ENCODE measurements at regions not wholly inside any gene's neighbourhood (a gene's known extent, or its start where the extent isn't known, plus 50 kb on each side); places are given as distances from the start of the nearest gene placed in this dataset.

DNA sequence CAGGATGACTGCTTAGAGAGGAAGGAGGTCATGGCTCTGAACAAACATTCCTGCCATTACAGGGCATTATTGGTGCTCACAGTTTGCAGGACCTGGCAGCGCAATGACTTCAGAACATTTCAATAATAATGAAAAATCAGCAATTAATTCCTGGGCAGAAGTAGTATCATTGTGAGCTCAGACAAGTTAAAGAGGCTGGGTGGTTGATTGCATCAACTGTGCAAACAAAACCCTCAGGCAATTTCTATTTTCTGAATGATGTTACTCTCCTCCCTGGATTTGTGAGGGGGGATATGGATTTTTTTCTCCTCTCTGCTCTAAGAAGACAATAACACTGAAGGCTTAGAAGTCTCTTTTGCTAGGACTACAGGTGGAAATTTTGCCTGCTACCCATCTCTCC is 168.1 kb upstream of the TACR1 start:
- H3K4me3 Mint-ChIP-seq (ENCODE audit: unreplicated experiment) = no peak overlapping the region
- no peak for DNase-seq
- no peak overlapping the region for H3K27ac Mint-ChIP-seq (ENCODE audit: unreplicated experiment)
- TF ChIP-seq, protein P1, sequence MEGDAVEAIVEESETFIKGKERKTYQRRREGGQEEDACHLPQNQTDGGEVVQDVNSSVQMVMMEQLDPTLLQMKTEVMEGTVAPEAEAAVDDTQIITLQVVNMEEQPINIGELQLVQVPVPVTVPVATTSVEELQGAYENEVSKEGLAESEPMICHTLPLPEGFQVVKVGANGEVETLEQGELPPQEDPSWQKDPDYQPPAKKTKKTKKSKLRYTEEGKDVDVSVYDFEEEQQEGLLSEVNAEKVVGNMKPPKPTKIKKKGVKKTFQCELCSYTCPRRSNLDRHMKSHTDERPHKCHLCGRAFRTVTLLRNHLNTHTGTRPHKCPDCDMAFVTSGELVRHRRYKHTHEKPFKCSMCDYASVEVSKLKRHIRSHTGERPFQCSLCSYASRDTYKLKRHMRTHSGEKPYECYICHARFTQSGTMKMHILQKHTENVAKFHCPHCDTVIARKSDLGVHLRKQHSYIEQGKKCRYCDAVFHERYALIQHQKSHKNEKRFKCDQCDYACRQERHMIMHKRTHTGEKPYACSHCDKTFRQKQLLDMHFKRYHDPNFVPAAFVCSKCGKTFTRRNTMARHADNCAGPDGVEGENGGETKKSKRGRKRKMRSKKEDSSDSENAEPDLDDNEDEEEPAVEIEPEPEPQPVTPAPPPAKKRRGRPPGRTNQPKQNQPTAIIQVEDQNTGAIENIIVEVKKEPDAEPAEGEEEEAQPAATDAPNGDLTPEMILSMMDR (IDR thresholded peaks at IDR 0.05; ENCODE audit: partially characterized antibody, unreplicated experiment) = no peak
- H3K9me3 Mint-ChIP-seq (ENCODE audit: unreplicated experiment) = no peaks in the 10 kb centered on the region
- H3K27me3 Mint-ChIP-seq (ENCODE audit: unreplicated experiment) = no peaks in the 10 kb centered on the region
- no peaks in the 10 kb centered on the region for H3K4me1 Mint-ChIP-seq (ENCODE audit: low read depth, unreplicated experiment)
- peaks cover 5% of the 10 kb centered on the region for H3K36me3 Mint-ChIP-seq (ENCODE audit: unreplicated experiment)

DNA sequence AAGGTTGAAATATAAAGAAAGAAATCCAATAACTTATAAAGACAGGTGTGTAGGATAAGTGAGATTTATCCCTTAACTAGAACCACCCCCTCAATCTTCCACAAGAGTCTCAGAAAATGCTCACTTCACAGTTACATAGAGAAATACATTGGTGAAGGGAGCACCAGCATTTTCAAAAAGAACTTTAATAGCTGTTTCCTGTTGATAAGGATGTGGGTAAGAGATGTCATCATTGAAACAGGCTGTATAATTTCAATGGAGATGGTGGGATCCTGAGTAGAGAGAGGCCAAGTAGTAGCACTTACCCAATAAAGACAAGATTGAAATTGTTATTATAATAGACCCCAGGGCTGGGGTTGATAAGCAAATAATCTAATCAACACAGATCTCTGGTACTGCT is 162.2 kb upstream of the TACR1 start:
- TF ChIP-seq, protein P1 (IDR thresholded peaks at IDR 0.05; ENCODE audit: partially characterized antibody, unreplicated experiment) = no peak
- H3K9me3 Mint-ChIP-seq (ENCODE audit: unreplicated experiment) = no peaks in the 10 kb centered on the region
- no peak for DNase-seq
- H3K4me1 Mint-ChIP-seq (ENCODE audit: low read depth, unreplicated experiment) = no peaks in the 10 kb centered on the region
- no peaks in the 10 kb centered on the region for H3K36me3 Mint-ChIP-seq (ENCODE audit: unreplicated experiment)
- H3K4me3 Mint-ChIP-seq (ENCODE audit: unreplicated experiment) = no peak overlapping the region
- H3K27ac Mint-ChIP-seq (ENCODE audit: unreplicated experiment) = no peak overlapping the region
- no peaks in the 10 kb centered on the region for H3K27me3 Mint-ChIP-seq (ENCODE audit: unreplicated experiment)

DNA sequence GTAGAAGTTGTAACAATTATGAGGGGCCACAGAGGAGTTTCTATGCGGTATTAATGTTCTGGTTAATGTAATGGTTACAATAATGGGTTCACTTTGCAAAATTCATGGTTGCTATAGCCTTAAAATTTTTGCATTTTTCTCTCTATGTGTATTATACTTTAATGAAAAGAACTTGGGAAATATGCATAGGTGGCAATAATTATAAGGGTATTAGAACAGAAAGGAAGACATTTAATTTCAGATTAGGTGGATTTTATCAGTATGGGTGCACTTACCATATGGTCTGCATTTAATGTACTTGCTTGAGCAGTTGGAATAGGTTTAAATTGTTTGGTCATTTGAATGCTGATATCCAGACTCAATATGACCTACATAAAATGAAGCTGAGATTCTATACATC is 161.6 kb upstream of the TACR1 start:
- Mint-ChIP-seq H3K9me3 (ENCODE audit: unreplicated experiment) (no peaks in the 10 kb centered on the region), H3K4me3 (ENCODE audit: unreplicated experiment) (no peak overlapping the region)

DNA sequence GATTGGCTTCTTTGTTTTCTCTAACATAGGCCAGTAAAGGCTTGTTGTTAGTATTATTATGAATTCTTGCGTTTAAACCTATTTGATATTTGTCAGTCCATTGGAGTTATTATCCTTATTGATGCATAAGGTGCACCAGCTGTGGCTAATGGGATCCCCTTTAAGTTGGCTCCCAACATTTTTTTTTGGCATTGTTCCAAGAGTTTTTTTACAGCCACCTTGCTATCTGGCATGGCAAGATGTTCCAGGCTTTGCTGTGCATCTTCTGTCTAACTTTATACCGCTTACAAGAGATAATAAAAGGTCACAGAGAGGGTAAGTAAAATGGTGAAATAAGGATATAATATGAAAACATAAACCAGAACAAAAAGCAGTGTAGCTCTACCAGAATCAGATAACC is 157.5 kb upstream of the TACR1 start:
- Mint-ChIP-seq H3K27me3 (ENCODE audit: unreplicated experiment) (no peaks in the 10 kb centered on the region), H3K36me3 (ENCODE audit: unreplicated experiment) (no peaks in the 10 kb centered on the region), H3K27ac (ENCODE audit: unreplicated experiment) (no peak overlapping the region), H3K4me1 (ENCODE audit: low read depth, unreplicated experiment) (peaks cover 2% of the 10 kb centered on the region), H3K4me3 (ENCODE audit: unreplicated experiment) (no peak overlapping the region), H3K9me3 (ENCODE audit: unreplicated experiment) (no peaks in the 10 kb centered on the region)
- DNase-seq = no peak
- TF ChIP-seq, protein P1 (IDR thresholded peaks at IDR 0.05; ENCODE audit: partially characterized antibody, unreplicated experiment) = no peak

More for the DNA sequence above, 161.6 kb upstream of the TACR1 start:
- no peak overlapping the region for H3K27ac Mint-ChIP-seq (ENCODE audit: unreplicated experiment)
- no peak for DNase-seq
- no peaks in the 10 kb centered on the region for H3K27me3 Mint-ChIP-seq (ENCODE audit: unreplicated experiment)
- H3K36me3 Mint-ChIP-seq (ENCODE audit: unreplicated experiment) = no peaks in the 10 kb centered on the region
- TF ChIP-seq, protein P1 (IDR thresholded peaks at IDR 0.05; ENCODE audit: partially characterized antibody, unreplicated experiment) = no peak
- no peaks in the 10 kb centered on the region for H3K4me1 Mint-ChIP-seq (ENCODE audit: low read depth, unreplicated experiment)

DNA sequence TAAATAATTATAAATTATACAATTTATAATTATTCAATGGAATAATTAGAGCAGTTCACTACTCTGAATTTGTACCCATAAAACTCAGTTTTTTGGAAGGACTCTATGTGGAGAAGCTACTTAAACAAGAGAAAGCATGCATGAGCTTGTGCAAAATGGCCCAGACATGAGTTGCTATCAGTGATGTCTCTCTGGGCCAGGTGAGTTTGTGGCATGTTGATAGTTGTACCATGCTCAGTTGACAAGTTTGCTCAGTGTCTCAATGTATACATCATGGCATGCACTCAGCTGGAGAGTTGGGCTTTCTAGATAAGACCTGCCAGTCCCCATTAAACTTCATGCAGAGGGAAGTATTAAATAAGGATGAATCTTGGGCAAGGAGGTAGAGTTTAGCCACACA is 153.8 kb upstream of the TACR1 start:
- no peak overlapping the region for H3K27ac Mint-ChIP-seq (ENCODE audit: unreplicated experiment)
- H3K4me1 Mint-ChIP-seq (ENCODE audit: low read depth, unreplicated experiment) = peaks cover 2% of the 10 kb centered on the region
- H3K36me3 Mint-ChIP-seq (ENCODE audit: unreplicated experiment) = no peaks in the 10 kb centered on the region

More for the DNA sequence above, 153.8 kb upstream of the TACR1 start:
- Mint-ChIP-seq H3K4me3 (ENCODE audit: unreplicated experiment) (no peak overlapping the region), H3K9me3 (ENCODE audit: unreplicated experiment) (no peaks in the 10 kb centered on the region), H3K27me3 (ENCODE audit: unreplicated experiment) (no peaks in the 10 kb centered on the region)
- TF ChIP-seq, protein P1 (IDR thresholded peaks at IDR 0.05; ENCODE audit: partially characterized antibody, unreplicated experiment) = no peak
- DNase-seq = no peak
